Sigmoid colon (tissue), 4 donors: ENCODE measurements at regions not wholly inside any gene's neighbourhood (a gene's known extent, or its start where the extent isn't known, plus 50 kb on each side); places are given as distances from the start of the nearest gene placed in this dataset.

Source experiments
- CTCF ChIP-seq, 4 experiments: fragments of 450-650 bp in 3 of 4; fragments of 200-600 bp in 1 of 4; IDR thresholded peaks; one replicate each; pipeline ENCODE4 v1.5.1; 2016 to 2019; ENCODE audit warnings: antibody characterized with exemption in 4 of 4, mild to moderate bottlenecking in 3 of 4, moderate library complexity in 2 of 4
- POLR2A ChIP-seq, 2 donors: fragments of 450-650 bp; IDR thresholded peaks; one replicate each; pipeline ENCODE4 v1.6.1; 2016; ENCODE audit warnings: antibody characterized with exemption in 2 of 2, mild to moderate bottlenecking in 2 of 2, moderate library complexity in 2 of 2
- POLR2AphosphoS5 ChIP-seq, 4 donors: sonication (generic); formaldehyde crosslinking; IDR thresholded peaks; one replicate each; pipeline ENCODE4 v1.6.1; 2017; ENCODE audit warnings: antibody characterized with exemption in 4 of 4

- TF ChIP-seq POLR2AphosphoS5 (IDR thresholded peaks at IDR 0.05) (no peak), POLR2A (IDR thresholded peaks at IDR 0.05) (no peak), CTCF (IDR thresholded peaks at IDR 0.05) (no peak)
Observed at GRCh38 chr12:89189448-89189847, 162.9 kb downstream of the DUSP6 start.
